Stimulated activated CD8-positive, alpha-beta memory T cell treated with anti-CD3 and anti-CD28 coated beads, Interleukin-15, amount 100 ng/mL, for 24 hours (primary cell): ENCODE measurements at regions not wholly inside any gene's neighbourhood (a gene's known extent, or its start where the extent isn't known, plus 50 kb on each side); places are given as distances from the start of the nearest gene placed in this dataset.

Experiments used
- DNase-seq: peaks from one replicate; pipeline ENCODE4 v3.0.0-alpha.2; 2020; ENCODE audit warnings: low read depth

DNA sequence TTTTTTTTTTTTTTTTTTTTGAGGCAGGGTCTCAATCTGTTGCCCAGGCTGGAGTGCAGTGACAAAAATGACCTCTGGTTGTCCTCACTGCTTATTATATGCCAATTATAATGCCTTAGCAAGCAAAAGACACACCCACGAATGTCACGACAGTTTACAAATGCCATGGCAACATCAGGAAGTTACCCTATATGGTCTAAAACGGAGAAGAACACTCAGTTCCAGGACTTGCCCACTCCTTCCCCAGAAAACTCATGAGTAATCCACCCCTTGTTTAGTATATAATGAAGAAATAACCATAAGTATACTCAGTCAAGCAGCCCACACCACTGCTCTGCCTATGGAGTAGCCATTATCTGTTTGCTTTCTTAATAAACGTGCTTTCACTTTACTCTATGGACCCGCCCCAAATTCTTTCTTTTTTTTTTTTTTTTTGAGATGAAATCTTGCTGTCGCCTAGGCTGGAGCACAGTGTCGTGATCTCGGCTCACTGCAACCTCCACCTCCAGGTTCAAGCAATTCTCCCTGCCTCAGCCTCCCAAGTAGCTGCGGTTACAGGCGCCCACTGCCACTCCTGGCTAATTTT, 106.2 kb downstream of the SMIM20 start:
- DNase-seq: no peak

DNA sequence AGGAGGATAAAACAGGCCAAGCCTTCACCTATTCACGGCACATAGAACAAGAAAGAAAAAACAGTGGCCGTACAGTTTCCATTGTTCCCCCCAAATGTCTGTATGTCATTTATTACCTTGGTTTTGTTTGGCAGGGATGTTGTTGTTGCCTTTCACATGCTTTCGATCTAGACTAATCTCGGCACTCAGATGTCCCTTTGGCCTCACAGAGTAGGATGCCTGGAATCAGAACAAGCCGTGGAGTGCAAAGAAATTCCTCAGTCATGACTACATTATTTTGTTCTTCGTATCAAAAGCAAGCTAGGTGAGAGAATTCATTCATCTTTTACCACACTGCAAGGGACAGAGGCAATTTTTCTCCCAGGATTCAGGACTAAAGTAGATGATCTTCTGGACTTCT, 106.9 kb downstream of the SMIM20 start:
- no peak for DNase-seq

DNA sequence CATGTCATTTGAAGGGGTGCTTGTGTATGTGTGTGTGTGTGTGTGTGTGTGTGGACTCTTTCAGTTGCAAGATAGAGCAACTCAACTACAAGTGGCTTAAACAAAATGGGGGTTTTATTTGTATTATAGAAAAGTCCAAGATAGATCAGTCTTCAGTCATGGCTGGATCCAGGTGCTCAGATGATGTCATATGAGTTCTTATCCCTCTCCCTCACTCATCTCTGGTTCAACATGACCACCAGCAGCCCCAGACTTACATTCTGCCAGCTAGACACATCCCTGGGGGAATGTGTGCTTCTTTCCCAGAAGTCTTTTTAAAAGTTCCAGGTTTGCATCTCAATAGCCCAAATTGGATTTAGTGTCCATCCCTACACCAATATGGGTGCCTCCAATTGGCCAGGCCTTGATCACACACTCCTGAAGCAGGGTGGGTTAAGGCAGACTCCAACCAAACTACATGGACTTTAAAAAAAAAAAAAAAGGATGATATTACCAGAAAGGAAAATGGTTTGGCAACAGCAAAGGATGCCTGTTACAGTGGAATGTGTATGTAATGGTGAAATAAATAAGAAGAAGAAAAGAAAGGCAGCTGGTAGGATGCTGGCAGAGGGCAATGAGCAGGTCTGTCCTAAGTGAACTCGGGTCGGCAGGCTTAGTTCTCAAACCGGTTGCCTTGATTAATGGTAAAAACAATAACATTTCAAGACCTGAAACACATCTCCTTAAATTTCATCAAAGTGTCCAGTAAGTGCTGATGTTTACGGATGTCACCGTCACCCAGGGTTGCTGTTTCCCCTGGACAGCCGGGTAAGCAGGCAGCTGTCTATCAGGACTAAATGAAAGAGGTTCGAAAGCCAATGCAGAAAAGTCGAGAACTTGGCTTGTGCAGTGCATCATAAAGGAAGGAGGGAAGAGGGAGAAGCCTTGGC, 107.7 kb downstream of the SMIM20 start:
- no peak for DNase-seq

DNA sequence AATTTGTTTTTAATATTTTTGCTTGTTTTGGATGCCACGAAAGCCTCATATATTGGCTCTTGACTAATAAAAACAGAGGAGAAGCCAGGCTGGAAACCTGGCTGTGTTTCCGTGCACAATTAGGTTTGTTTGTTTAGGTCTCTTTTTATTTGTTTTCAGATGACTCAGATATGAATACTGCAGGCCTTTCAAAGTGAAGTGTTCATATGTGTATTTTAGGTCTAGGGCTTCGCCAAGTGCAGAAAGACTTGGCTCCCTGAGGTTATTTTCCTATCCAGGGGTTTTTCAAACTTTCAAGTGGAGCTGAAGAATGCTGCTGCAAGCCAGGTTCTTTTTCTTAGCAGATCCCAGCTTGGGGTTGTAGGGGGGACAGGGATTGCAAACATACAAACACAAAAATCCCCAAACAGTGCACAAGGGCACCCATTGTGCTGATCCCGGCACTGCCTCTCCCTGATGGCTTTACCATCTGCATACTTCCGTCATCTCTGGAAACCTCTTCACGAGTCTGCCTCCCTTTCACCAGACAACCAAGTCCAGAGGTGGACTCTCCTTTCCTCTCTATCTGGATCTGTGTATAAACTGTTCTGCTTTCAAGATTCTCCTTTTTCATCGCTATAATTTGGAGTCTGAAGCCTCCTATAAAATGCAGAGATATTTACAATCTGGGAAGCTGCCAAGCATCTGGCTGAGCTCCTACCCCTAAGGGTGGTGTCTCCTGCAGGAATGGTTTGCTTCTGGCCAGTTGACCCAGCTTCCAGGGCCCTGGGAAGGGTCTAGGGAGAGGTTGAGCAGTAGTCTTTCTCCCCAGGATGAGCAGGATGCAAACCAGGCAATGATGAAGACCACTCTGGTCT, 108.6 kb downstream of the SMIM20 start:
- no peak for DNase-seq

DNA sequence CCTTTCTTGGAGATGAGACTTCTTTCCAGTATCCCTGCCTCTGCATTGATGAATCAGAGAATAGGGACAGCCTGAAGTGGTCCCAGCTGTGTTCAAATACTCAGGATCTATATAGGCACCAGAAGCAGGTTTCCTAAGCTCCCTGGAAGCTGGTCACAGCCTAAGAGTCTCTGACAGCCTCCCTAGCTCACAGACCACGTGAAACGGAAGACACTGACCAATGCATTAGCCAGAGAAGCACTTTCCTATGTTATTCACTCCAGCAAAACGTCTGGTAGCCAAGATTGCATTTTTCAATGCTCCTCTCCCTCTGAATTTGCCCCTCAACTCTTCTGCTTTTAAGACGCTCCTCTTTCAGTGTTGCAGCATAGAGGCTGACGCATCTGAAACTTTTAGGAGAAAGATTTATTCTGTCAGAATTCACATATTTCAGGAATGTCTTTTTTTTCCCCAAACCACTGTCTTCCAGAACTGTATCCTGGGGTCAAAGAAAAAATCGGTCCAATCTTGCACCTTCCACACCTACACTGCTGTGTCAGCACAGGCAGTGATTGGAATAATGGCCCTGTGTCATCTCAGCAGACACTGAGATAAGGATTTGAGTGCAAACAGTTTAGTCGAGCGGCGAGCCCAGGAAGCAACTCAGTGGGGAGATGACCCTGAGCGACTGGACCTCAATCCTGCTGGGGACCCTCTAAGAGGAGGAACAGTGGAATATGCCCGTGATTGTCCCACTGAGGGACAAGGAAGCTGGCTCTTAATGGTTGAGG, 109.4 kb downstream of the SMIM20 start:
- no peak for DNase-seq

DNA sequence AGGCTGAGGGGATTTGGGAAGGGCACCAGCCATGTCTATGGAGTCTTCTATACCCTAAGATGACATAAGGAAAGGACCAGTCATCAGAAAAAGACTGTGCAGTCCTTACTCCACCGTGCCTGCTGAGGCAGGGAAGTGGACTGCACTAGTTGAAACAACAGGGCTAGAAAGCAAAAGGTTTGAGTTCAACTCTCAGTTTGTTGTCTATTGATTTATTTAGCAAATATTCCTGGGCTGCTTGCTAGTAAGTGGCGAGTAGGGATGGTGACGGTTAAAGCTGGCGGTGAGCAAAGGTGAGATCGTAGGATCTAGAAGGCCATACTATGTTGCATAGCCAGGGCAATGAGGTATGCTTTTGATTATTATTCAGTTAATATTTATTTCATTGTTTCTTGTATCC, 110.1 kb downstream of the SMIM20 start:
- DNase-seq: no peak

DNA sequence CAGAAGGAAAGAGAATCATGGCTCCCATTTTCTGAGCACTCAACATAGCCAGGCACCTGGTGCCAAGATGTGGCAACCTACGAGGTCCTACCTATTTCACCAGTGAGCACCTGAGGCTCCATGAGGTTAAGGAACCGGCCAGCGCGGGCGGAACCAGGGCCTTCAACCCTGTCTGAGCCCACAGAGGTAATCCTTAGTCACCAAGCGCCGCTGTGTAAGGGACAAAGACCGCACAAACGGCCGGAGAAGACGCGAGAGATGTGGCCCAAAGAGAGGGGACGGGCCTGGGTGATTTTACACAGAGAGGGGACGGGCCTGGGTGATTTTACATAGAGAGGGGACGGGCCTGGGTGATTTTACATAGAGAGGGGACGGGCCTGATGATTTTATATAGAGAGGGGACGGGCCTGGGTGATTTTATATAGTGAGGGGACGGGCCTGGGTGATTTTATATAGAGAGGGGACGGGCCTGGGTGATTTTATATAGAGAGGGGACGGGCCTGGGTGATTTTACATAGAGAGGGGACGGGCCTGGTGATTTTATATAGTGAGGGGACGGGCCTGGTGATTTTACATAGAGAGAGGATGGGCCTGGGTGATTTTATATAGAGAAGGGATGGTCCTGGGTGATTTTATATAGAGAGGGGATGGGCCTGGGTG, 114.2 kb downstream of the SMIM20 start:
- DNase-seq: no peak

DNA sequence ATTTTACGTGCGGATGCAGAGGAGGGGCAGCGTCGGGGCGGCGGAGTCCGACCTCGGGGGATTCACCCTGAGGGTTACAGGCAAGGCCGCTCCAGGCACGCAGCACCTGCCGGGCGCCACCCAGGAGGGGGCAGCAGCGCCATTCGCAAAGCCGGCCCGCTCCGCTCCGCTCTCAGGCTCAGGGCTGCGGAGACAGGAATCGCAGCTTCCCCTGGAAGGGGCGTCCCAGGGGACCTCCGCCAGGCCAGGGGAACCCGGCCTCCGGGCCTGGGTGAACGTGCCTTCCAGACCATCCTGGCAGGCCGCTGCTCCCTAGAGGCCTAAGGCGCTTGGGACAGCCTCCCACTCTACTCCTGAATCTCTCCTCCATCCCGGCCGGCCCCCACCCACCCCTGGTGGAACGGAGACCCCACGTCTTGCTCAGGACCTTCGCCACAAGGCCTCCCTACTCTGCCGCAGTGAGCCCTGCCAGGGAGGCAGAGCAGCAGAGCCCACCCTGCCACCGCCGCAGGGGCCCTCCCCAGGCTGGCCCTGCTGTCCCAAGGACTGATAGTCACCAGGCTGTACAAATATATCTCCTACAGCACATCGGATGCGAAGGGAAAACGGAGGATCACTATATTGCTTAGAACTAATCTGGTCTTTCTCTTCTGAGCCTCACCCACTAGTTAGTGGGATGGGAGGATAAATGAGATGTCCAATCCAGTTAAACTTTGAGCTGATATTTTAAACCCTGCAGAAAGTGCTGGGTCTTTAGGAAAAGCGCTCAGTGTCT, 115.0 kb downstream of the SMIM20 start:
- peak; percentile 58 for DNase-seq

DNA sequence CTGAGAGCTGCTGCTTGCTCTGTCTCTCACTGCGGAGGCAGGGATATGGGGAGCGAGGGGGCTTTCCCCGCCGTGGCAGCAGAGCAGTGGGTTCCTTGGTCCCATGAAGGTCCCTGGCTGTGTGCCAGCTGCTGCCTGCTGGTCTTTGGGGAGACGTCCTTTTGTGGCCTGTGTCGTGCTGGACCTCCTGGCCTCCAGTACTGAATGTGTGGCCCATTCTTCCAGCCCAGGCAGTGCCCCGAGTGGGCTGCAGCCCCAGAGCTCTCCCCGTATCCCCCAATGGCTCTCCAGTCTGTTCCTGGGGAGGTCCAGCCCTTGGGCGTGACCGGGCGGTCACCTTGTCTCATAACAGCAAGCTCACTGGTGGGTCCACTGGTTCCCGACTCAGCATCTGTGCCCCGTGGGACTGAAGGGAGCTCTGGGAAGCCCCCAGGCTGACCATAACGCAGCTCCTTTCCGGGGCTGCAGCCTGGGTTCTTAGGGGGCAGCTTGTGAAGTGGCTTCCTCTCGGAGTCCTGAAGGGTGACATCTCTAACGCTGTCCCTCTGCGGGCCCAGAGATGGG, 115.6 kb downstream of the SMIM20 start:
- no peak for DNase-seq

DNA sequence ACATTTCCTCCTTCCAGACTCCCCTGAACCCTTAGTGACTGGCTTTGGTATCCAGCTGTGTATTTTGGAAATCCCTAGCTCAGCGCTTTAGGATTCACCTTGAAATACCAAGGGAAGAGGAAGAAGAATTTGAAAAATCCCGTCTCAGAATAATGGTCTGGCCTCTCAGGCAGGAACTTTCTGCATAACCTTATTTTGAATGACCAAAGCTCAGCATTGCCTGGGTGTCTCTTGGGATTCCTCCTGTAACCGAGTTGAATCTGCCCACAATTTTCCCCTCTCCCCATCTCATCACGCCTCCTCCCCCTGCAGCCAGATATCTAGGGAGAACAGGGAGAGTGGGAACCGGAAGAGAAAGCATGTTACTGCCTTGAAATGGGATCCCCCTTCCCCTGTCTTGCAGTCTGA, 116.2 kb downstream of the SMIM20 start:
- DNase-seq: no peak

DNA sequence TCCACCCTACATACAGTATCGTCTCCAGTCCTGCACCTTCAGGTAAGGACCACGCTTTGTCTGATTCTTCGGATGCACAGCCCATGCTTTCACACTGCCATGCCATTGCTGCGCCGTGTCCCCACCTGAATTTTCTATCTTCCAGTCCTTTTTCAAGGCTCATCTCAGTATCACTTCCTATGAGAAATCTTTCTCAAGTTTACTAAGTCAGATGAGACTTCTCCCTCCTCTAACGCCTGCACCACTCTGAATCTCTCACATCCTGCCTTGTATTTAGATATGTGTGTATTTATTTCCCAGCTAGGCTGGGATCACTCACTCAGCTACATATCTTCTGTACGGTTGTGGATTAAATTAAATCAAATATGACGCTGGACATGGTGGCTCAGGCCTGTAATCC, 116.8 kb downstream of the SMIM20 start:
- DNase-seq: no peak

DNA sequence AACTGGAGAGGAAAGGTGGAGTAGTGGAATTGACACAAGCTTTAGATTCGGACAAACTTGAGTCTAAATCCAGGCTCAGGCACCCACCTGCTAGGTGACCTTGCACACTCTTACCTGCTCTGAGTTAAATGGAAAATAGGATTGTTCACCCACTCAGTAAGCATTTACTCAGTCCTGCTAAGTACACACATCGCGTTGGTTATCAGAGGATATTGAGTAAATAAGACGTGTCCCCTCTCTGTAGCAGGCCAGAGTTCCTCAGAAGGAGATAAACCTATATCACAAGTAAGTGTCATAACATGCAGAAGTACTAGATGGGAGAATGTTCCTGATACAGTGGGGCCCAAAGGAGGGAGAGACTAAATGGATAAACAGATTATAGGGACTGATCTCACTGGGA, 117.7 kb downstream of the SMIM20 start:
- no peak for DNase-seq

DNA sequence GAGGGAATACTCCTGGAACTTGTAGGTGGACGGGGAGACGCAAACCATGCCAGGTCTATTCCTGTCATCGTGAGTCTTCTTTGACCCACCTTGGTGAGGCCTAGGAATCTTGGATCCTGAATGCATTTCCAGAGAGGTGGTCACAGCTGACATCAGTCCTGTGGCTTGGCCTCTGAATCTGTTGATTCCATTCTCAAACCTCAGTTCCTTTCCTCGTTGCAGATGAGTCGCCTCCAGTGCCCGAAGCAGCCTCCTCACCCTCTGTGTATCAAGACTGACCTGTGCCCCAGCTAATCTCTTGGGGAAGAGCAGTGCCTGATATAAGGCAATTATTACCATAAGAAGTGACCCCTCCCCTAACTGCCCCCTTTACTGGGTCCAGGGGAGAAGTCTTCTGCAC, 118.1 kb downstream of the SMIM20 start:
- DNase-seq: no peak

DNA sequence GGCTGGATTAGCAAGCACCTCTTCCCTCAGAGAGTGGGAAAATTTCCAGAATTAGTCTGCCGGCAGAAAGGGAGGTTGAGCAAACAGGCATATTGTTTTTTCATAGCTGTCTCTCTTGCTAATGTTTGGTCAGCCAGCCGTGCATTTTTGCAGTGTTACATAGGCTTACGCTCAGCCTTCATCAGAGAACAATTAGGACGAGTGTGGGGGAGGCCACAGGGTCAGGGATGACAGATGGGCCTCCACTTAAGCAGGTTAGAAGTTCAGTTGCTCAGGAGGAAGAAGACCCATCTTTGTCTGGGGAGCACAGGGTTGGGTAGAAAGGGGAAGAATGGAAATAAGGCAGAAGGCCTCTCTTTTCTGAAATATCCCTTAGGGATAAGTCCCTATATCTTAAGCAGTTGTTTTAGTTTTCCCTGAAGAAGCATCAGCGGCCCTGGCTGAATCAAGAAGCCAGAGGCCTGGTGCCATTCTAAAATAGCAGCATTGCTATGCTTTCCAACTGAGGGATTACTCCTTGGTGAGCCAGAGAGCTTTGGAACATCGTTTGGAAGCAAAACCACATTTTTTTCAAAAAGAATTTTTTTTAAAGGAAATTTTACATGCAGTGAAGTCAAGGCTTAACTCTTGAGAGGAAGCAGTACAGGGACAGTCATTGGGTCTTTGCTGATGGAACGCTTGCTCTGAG, 118.8 kb downstream of the SMIM20 start:
- DNase-seq: no peak

DNA sequence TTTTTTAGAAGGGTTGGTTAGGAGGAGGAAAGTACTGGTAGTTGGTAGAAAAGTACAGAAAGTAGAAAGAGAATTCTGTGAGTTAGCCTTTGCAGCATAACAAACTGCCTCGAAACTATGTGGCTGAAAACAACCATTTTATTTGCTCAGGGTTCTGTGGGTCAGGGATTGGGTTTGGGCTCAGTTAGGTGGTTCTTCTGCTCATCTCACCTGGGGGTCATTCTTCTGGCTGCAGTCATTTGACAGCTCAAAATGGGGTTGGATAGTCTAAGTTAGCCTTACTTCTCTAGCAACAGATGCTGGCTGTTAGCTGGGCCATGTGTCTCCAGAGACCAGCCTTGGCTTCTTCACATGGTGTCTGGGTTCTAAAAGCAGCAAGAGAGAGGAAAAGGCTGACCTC, 119.4 kb downstream of the SMIM20 start:
- DNase-seq: no peak

DNA sequence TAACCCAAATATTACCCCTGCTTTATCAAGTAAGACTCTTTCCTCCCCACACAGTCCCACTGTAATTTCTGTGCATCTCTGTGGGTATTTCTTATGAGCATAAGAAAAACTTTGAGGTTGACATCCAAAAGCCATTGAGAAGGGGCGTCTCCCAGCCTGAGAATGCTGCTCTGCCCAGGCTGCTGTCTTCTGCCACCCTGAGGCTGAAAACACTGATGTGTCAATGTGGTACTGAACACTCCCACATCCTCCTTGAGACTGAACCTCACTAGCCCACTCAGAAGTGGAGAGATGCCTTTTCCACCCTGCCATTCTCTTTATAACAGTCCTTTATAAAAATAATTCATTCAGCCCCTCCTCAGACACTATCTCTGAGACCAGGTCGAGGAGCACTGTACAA, 120.8 kb downstream of the SMIM20 start:
- DNase-seq: no peak

DNA sequence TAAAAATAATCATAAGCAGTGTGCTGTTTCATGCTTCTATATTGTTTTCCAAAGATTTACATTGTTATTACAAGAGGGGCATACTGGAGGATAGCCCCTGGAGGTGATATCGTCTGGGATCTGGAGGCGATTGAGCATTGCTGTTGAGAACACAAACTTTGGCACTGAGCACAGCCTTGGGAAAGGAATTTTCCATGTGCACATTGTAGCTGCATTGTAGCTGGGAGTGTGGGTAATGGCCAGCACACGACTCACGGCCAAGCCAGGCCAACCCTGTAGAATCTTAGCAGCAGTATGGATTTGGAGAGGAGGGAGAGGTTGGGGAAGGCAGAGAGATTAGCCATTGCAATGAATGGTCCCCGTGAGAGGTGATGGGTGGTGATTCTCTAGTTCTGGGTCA, 121.9 kb downstream of the SMIM20 start:
- DNase-seq: no peak

DNA sequence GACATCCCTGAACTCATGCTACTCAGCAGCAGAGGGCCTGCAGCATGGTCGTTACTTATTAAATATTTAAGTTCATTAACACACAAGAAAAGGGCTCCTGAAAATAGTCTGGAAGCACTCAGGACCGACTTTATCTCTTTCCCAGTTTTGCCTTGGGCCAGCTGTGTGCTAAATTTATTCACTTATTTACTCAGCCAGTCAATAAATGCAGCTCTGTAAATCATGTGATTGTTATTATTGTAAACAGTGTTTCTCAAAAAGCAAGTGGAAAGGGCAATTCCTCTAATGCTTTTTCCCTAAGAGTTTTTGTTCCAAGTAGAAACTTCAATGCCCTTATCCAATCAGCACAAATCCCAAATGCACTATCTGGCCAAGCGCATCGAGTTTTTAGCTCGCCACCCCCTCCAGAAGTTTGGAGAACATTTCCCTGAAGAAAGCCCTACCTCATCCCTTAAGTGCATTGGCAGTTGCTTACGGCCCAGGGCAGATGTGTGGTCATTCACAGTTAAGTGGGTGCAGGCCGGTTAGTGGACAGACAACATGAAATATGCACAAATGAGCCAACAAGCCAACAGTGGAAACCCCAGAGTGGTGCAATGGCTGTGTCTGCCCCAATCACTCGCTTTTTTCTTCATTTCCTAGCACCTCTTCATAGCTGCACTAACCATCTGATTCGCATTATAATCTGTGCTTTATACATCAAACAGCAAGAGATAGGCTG, 125.8 kb downstream of the SMIM20 start:
- no peak for DNase-seq

DNA sequence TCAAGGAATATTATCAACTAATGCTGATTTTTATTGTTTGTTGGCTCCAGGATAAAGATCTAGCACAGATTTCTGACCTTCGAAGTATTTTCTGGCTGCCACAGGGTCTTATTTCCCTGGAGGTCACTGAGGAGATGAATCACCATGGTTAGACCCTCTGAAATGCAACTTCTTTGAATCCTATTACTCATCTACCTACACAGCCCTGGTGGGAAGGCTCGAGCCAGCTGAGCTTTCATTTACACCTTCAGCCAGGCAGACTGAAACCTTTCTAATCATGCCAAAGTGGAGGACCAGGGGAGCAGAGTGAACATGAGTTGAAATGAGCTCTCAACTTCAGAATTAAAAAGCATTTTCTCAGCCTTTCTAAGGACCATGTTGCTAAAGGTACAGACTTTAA, 130.5 kb downstream of the SMIM20 start:
- DNase-seq: no peak
